H7 (cell line): ENCODE measurements at regions not wholly inside any gene's neighbourhood (a gene's known extent, or its start where the extent isn't known, plus 50 kb on each side); places are given as distances from the start of the nearest gene placed in this dataset.

ENCODE experiments used
- DNase-seq: peaks from one replicate; pipeline ENCODE4 v3.0.0; 2012
- H3K27me3 ChIP-seq: 2 replicates; pipeline ENCODE4 v1.6.0; 2011; ENCODE audit warnings: mild to moderate bottlenecking, low read length; ENCODE audit not compliant: control insufficient read depth, insufficient read depth
- H3K36me3 ChIP-seq: replicated peaks from 2 replicates; pipeline ENCODE4 v1.5.1; 2011; ENCODE audit warnings: low read length; ENCODE audit not compliant: control insufficient read depth, insufficient read depth
- H3K4me3 ChIP-seq: 2 replicates; pipeline ENCODE4 v1.5.1; 2011; ENCODE audit warnings: low read depth, mild to moderate bottlenecking, control low read depth, low read length, moderate library complexity; ENCODE audit not compliant: insufficient read depth

- Histone ChIP-seq H3K4me3 (no peak overlapping the region), H3K36me3 (no peaks in the 10 kb centered on the region), H3K27me3 (no peaks in the 10 kb centered on the region)
- DNase-seq = no peak
Measured at GRCh38 chr17:14997290-14997689, 267.8 kb downstream of the PMP22 start.

DNA sequence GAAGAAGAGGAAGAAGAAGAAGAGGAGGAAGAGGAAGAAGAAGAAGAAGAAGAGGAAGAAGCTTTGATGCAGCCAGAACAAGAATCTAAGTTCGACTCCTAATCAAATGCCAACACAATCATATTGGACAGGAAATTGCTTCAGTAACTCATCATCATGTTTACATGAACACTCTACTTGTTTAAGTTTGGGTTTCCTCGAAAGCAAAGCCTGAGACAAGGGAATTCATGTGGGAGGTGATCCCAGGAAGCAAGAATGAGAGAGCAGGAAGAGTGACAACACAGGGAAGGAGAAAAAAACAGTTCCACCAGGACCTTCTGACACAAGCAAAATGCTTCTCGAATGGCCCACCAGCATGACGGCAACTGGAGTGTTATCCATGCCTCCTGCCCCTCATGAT is 279.0 kb downstream of the PMP22 start:
- DNase-seq = no peak
- Histone ChIP-seq H3K4me3 (no peak overlapping the region), H3K27me3 (no peaks in the 10 kb centered on the region), H3K36me3 (no peaks in the 10 kb centered on the region)

DNA sequence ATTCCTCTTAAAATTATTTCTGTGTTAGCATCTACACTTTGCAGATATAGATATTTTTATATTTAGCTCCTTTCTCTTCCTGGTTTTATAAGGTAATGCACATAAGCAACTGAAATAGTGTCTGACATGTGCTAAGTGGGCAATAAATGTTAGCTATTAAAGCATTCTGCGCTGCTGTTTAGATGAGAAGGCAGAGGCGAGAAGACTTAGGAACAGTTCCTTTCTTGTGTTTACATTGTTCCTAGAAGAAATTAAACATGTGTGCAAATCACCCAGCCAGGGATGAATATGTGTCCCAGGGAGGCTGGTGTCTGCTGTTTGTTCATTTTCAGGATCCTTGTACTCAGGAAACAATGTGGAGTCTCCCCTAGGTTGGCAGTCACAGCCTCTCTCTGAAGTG is 292.3 kb downstream of the PMP22 start:
- Histone ChIP-seq H3K4me3 (no peak overlapping the region), H3K36me3 (no peaks in the 10 kb centered on the region), H3K27me3 (no peaks in the 10 kb centered on the region)
- no peak for DNase-seq

DNA sequence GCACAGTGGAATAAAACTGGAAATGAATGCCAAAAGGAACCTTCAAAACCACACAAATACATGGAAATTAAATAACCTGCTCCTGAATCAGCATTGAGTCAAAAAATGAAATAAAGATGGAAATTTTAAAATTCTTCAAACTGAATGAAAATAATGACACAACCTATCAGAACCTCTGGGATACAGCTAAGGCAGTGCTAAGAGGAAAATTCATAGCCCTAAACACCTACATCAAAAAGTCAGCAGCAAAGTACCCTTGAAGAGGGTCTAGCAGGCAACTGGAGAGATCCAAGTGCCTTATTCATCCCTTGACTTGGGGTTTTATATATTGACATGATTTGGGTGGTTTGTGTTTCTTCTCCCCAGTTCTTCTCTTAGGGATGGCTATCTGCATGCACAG is 294.1 kb downstream of the PMP22 start:
- H3K27me3 ChIP-seq = no peaks in the 10 kb centered on the region
- H3K36me3 ChIP-seq = no peaks in the 10 kb centered on the region
- no peak overlapping the region for H3K4me3 ChIP-seq
- no peak for DNase-seq

- Histone ChIP-seq H3K36me3 (no peaks in the 10 kb centered on the region), H3K4me3 (no peak overlapping the region), H3K27me3 (no peaks in the 10 kb centered on the region)
- DNase-seq = no peak
Measured at GRCh38 chr17:14959106-14959648, 305.9 kb downstream of the PMP22 start.

DNA sequence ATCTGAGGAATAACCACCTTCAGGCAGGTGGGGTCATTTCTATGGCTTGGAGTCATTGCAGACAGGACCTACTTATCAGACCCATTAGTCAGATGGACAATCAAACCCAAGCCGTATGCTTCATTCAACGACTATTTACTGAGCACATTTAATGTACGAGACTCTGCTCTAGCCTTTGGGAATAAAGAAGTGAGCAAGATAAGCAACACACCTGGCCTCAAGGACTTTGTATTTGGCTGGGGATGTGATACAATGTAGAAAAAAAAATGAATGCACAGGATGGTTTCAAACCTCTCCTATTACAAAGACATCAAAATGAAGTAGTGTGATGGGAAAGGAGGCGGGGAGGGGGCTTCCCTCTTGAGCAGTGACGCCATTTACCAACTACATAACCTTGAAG is 311.7 kb downstream of the PMP22 start:
- no peaks in the 10 kb centered on the region for H3K27me3 ChIP-seq
- H3K36me3 ChIP-seq = no peaks in the 10 kb centered on the region
- H3K4me3 ChIP-seq = no peak overlapping the region
- no peak for DNase-seq

- H3K4me3 ChIP-seq = no peak overlapping the region
- no peak for DNase-seq
- H3K27me3 ChIP-seq = no peaks in the 10 kb centered on the region
- H3K36me3 ChIP-seq = no peaks in the 10 kb centered on the region
Measured at GRCh38 chr17:14950686-14951085, 314.4 kb downstream of the PMP22 start.

DNA sequence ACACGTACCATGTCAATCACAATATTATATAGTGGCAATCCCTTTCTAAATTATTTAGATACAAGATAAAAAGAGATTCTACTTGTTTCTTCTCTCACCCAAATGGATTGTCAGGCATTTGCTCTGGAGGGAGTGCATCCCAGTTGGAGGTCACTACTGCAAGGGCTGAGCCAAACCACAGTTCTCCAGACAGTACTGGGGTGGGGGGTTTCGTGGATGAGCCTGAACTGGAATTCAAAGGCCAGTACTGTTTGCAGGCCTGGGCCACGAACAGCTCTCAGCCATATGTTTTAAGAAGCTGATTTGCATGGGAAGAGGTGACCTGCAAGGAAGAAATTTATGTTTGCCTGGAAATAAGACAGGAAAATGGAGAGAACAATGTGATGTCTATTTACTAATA is 314.9 kb downstream of the PMP22 start:
- Histone ChIP-seq H3K36me3 (no peaks in the 10 kb centered on the region), H3K4me3 (no peak overlapping the region), H3K27me3 (no peaks in the 10 kb centered on the region)
- no peak for DNase-seq

- Histone ChIP-seq H3K36me3 (no peaks in the 10 kb centered on the region), H3K4me3 (no peak overlapping the region), H3K27me3 (no peaks in the 10 kb centered on the region)
- no peak for DNase-seq
Measured at GRCh38 chr17:14947671-14948070, 317.5 kb downstream of the PMP22 start.

DNA sequence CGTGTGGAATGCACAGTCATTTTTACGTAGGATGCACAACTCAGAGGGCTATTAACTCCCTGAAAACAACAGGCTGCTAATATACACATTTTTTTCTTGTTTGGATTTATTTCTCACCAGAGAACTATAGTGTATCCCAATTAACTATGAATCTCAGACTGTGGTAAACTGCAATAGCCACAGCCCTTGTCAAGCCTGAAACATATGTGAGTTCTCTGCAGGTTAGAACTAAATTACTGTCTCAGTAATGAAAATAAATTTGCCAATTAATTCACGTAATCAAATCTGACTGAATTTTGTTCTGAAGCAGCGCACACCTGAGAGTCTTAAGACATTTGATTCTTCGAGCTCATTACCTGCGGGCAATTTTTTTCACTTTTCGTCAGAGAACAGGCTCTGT is 318.6 kb downstream of the PMP22 start:
- Histone ChIP-seq H3K36me3 (no peaks in the 10 kb centered on the region), H3K4me3 (no peak overlapping the region), H3K27me3 (no peaks in the 10 kb centered on the region)
- no peak for DNase-seq

DNA sequence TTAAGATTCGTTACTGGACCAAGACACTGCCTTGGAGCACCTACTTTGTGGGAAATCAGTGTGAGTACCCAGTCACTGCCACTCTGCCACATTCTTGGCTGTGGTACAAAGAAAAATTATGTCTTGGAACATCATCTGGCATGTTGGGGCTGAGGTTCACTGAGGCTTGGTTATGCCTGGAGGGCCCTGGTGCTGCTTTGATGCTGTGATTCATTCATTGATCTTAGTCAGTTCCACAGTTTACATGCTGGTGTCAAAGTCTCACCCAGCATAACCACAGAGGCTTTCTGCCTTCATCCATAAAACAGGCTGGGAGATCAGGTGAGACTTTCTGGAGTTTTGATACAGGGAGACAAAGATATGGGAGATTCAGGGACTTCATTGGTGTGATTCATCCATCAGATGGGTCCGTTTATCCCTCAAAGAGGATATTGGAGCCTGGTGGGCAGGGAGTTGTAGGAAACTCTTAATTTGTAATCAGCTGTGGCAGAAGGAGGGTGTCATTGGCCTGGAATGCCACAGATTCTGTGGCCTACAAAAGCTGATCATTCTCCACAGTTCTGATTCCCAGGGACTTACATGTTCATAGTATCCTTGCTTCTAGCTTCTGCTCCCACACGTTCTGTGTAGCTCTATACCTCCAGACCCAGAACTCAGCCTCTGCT is 322.5 kb downstream of the PMP22 start:
- no peak for DNase-seq
- Histone ChIP-seq H3K4me3 (no peak overlapping the region), H3K36me3 (no peaks in the 10 kb centered on the region), H3K27me3 (no peaks in the 10 kb centered on the region)

DNA sequence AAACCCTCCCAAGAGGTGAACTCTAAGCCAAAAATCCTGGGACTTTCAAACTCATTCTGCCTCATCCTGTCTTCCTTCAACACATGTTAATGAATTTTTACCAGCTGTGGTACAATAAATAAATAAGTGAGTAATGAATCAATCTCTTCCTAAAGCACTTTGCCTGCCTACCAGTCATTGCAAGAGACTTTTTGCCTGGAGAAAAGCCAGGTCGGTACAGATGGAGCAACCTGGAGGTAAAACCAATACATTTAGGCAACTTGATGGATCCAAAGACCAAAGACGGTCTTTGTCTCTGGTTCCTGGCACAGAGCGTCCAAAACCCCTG is 324.2 kb downstream of the PMP22 start:
- no peaks in the 10 kb centered on the region for H3K27me3 ChIP-seq
- no peaks in the 10 kb centered on the region for H3K36me3 ChIP-seq
- no peak for DNase-seq

DNA sequence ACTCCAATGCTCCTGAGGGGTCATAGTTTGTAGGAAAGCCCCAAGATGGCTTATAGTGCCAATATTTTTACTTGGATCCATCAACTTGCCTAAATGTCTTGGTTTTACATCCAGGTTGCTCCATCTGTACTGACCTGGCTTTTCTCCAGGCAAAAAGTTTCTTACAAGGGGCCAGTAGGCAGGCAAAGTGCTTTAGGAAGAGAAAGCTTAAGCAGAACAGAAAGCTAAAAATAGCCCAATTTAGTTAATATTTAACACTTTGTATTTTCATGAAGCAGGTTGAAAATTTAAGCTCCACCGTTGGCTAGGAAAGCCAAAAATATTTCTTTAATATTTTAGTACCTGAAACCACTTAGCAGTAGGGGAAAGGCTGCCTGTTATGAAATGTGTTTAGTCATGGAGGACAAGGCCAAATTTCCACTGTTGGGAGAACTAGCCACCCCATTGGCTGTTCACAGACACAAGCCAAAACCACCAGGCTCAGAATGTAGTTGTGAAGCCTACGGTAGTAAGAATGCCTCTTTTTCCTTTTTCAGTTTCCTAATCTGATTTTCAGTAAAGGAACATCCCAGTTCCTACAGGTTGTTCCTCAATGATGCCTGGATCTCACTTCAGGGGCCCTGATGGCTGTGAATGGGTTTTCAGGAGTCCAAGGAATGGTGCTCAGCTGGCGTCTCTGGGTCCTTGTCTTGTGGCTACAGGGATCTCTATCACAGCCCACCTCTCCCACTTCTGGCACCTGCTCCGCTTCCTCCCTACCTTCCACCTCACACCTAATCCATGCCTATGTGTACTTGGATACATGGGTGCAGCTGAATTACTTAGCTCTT is 324.8 kb downstream of the PMP22 start:
- Histone ChIP-seq H3K4me3 (no peak overlapping the region), H3K27me3 (no peaks in the 10 kb centered on the region), H3K36me3 (no peaks in the 10 kb centered on the region)
- no peak for DNase-seq

More for the DNA sequence above, 324.2 kb downstream of the PMP22 start:
- no peak overlapping the region for H3K4me3 ChIP-seq

GRCh38 chr17:14935845-14936485 is 329.2 kb downstream of the PMP22 start:
- Histone ChIP-seq H3K27me3 (no peaks in the 10 kb centered on the region), H3K4me3 (no peak overlapping the region), H3K36me3 (no peaks in the 10 kb centered on the region)
- DNase-seq = no peak
